CD4-positive, CD25-positive, alpha-beta regulatory T cell (primary cell): ENCODE measurements at regions not wholly inside any gene's neighbourhood (a gene's known extent, or its start where the extent isn't known, plus 50 kb on each side); places are given as distances from the start of the nearest gene placed in this dataset.

ENCODE experiments used
- ATAC-seq, 2 donors: fragments of 150-1000 bp; cut with Tn5 transposase; one replicate each; pipeline ENCODE4 v1.10.0; 2021; ENCODE audit warnings: low read depth in 2 of 2, moderate number of reproducible peaks in 2 of 2, moderate library complexity in 1 of 2
- DNase-seq, 3 donors: peaks; one replicate each; pipeline versions ENCODE4 v3.0.0 to v3.0.0-alpha.2; 2012 to 2022; ENCODE audit warnings: mixed read lengths in 1 of 3
- H3K27ac ChIP-seq: one replicate; pipeline ENCODE4 v1.7.0; 2013; ENCODE audit warnings: mild to moderate bottlenecking, low read length; ENCODE audit not compliant: insufficient read depth, poor library complexity, severe bottlenecking
- H3K27me3 ChIP-seq: one replicate; pipeline ENCODE4 v1.7.0; 2013; ENCODE audit warnings: low read length; ENCODE audit not compliant: control insufficient read depth, insufficient read depth
- H3K36me3 ChIP-seq: one replicate; pipeline ENCODE4 v1.7.0; 2013; ENCODE audit warnings: mild to moderate bottlenecking, low read length, moderate library complexity; ENCODE audit not compliant: control insufficient read depth, insufficient read depth
- H3K4me1 ChIP-seq: 2 replicates; pipeline ENCODE4 v1.7.0; 2013; ENCODE audit warnings: mild to moderate bottlenecking, low read length; ENCODE audit not compliant: insufficient read depth, control insufficient read depth, poor library complexity, severe bottlenecking
- H3K4me3 ChIP-seq: one replicate; pipeline ENCODE4 v1.7.0; 2013; ENCODE audit warnings: low read depth, mild to moderate bottlenecking, low read length, moderate library complexity
- H3K9me3 ChIP-seq, 2 experiments: 1 replicate in 1 of 2; 2 replicates in 1 of 2; pipeline ENCODE4 v1.7.0; 2013; ENCODE audit warnings: low read length in 2 of 2, mild to moderate bottlenecking in 1 of 2, moderate library complexity in 1 of 2; ENCODE audit not compliant: control insufficient read depth in 2 of 2
- H3K27ac Mint-ChIP-seq, 3 donors: one replicate each; pipeline ENCODE4 v1.8.0; 2020 to 2022; ENCODE audit warnings: mild to moderate bottlenecking in 3 of 3, mixed read lengths in 3 of 3, moderate library complexity in 2 of 3
- H3K27me3 Mint-ChIP-seq: one replicate; pipeline ENCODE4 v1.8.0; 2022; ENCODE audit warnings: mild to moderate bottlenecking, mixed read lengths
- H3K36me3 Mint-ChIP-seq: one replicate; pipeline ENCODE4 v1.8.0; 2020; ENCODE audit warnings: mixed read lengths
- H3K4me1 Mint-ChIP-seq, 4 donors: one replicate each; pipeline ENCODE4 v1.8.0; 2020 to 2022; ENCODE audit warnings: mixed read lengths in 4 of 4, mild to moderate bottlenecking in 1 of 4
- H3K4me3 Mint-ChIP-seq, 4 donors: one replicate each; pipeline ENCODE4 v1.8.0; 2020 to 2022; ENCODE audit warnings: mild to moderate bottlenecking in 4 of 4, mixed read lengths in 4 of 4, moderate library complexity in 3 of 4
- H3K9me3 Mint-ChIP-seq, 7 donors: one replicate each; pipeline ENCODE4 v1.8.0; 2020 to 2022; ENCODE audit warnings: mixed read lengths in 7 of 7, mild to moderate bottlenecking in 3 of 7, moderate library complexity in 2 of 7

- no peaks in the 10 kb centered on the region for H3K27me3 Mint-ChIP-seq
- no peak overlapping the region for H3K4me3 Mint-ChIP-seq
- H3K4me1 Mint-ChIP-seq: no peaks in the 10 kb centered on the region
- H3K27ac ChIP-seq: no peak overlapping the region
- H3K27me3 ChIP-seq: no peaks in the 10 kb centered on the region
- DNase-seq: no peak
- H3K9me3 ChIP-seq: peaks cover 2 to 14% of the 10 kb centered on the region in 2 experiments
- H3K9me3 Mint-ChIP-seq: peaks cover 3 to 40% (median 18%) of the 10 kb centered on the region in 7 donors
- no peaks in the 10 kb centered on the region for H3K36me3 Mint-ChIP-seq
- no peaks in the 10 kb centered on the region for H3K36me3 ChIP-seq
- no peak for ATAC-seq
- H3K4me3 ChIP-seq: no peak overlapping the region
- no peak overlapping the region for H3K27ac Mint-ChIP-seq
- H3K4me1 ChIP-seq: no peaks in the 10 kb centered on the region
Measured at GRCh38 chr2:103734911-103735310, 973.1 kb downstream of the TMEM182 start.

GRCh38 chr2:103738108-103738507 is 976.3 kb downstream of the TMEM182 start:
- no peaks in the 10 kb centered on the region for H3K36me3 Mint-ChIP-seq
- H3K9me3 ChIP-seq: peaks cover 2 to 14% of the 10 kb centered on the region in 2 experiments
- no peaks in the 10 kb centered on the region for H3K4me1 ChIP-seq
- peaks cover 0 to 21% (median 11%) of the 10 kb centered on the region in 7 donors for H3K9me3 Mint-ChIP-seq
- no peak overlapping the region for H3K4me3 Mint-ChIP-seq
- H3K27ac Mint-ChIP-seq: no peak overlapping the region
- DNase-seq (no peak), ATAC-seq (no peak)
- no peak overlapping the region for H3K27ac ChIP-seq
- no peaks in the 10 kb centered on the region for H3K27me3 Mint-ChIP-seq
- no peaks in the 10 kb centered on the region for H3K4me1 Mint-ChIP-seq
- no peaks in the 10 kb centered on the region for H3K27me3 ChIP-seq
- H3K36me3 ChIP-seq: no peaks in the 10 kb centered on the region
- no peak overlapping the region for H3K4me3 ChIP-seq

- DNase-seq (no peak), ATAC-seq (no peak)
- Mint-ChIP-seq H3K9me3 (peaks cover 0 to 18% (median 9%) of the 10 kb centered on the region in 7 donors), H3K27ac (no peak overlapping the region), H3K4me3 (no peak overlapping the region), H3K36me3 (no peaks in the 10 kb centered on the region), H3K4me1 (no peaks in the 10 kb centered on the region), H3K27me3 (no peaks in the 10 kb centered on the region)
- no peak overlapping the region for H3K27ac ChIP-seq
- peaks cover 2 to 10% of the 10 kb centered on the region in 2 experiments for H3K9me3 ChIP-seq
- H3K4me3 ChIP-seq: no peak overlapping the region
- H3K4me1 ChIP-seq: no peaks in the 10 kb centered on the region
- no peaks in the 10 kb centered on the region for H3K36me3 ChIP-seq
- H3K27me3 ChIP-seq: no peaks in the 10 kb centered on the region
Measured at GRCh38 chr2:103738606-103739005, 976.8 kb downstream of the TMEM182 start.

GRCh38 chr2:103739186-103739585 is 977.4 kb downstream of the TMEM182 start:
- Mint-ChIP-seq H3K4me1 (no peaks in the 10 kb centered on the region), H3K4me3 (no peak overlapping the region), H3K36me3 (no peaks in the 10 kb centered on the region), H3K27me3 (no peaks in the 10 kb centered on the region), H3K27ac (no peak overlapping the region), H3K9me3 (peaks cover 0 to 22% (median 9%) of the 10 kb centered on the region in 7 donors)
- no peaks in the 10 kb centered on the region for H3K36me3 ChIP-seq
- H3K27me3 ChIP-seq: no peaks in the 10 kb centered on the region
- no peak overlapping the region for H3K4me3 ChIP-seq
- peaks cover 4 to 10% of the 10 kb centered on the region in 2 experiments for H3K9me3 ChIP-seq
- DNase-seq (no peak), ATAC-seq (no peak)
- H3K4me1 ChIP-seq: no peaks in the 10 kb centered on the region
- H3K27ac ChIP-seq: no peak overlapping the region

GRCh38 chr2:103739921-103740320 is 978.1 kb downstream of the TMEM182 start:
- Mint-ChIP-seq H3K4me1 (no peaks in the 10 kb centered on the region), H3K27ac (no peak overlapping the region), H3K27me3 (no peaks in the 10 kb centered on the region), H3K4me3 (no peak overlapping the region), H3K36me3 (no peaks in the 10 kb centered on the region), H3K9me3 (peaks cover 0 to 24% (median 5%) of the 10 kb centered on the region in 7 donors)
- H3K27ac ChIP-seq: no peak overlapping the region
- H3K9me3 ChIP-seq: peaks cover 4 to 6% of the 10 kb centered on the region in 2 experiments
- ATAC-seq (no peak), DNase-seq (no peak)
- H3K36me3 ChIP-seq: no peaks in the 10 kb centered on the region
- H3K27me3 ChIP-seq: no peaks in the 10 kb centered on the region
- H3K4me1 ChIP-seq: no peaks in the 10 kb centered on the region
- H3K4me3 ChIP-seq: no peak overlapping the region

GRCh38 chr2:103740631-103741030 is 978.8 kb downstream of the TMEM182 start:
- no peak for DNase-seq

GRCh38 chr2:103743195-103743594 is 981.4 kb downstream of the TMEM182 start:
- no peak for DNase-seq
- no peak overlapping the region for H3K27ac Mint-ChIP-seq
- peaks cover 0 to 17% (median 5%) of the 10 kb centered on the region in 7 donors for H3K9me3 Mint-ChIP-seq
- no peaks in the 10 kb centered on the region for H3K27me3 Mint-ChIP-seq
- ATAC-seq: no peak
- Histone ChIP-seq H3K27me3 (no peaks in the 10 kb centered on the region), H3K36me3 (no peaks in the 10 kb centered on the region), H3K27ac (no peak overlapping the region), H3K4me1 (no peaks in the 10 kb centered on the region), H3K9me3 (peaks cover 0 to 4% of the 10 kb centered on the region in 2 experiments), H3K4me3 (no peak overlapping the region)
- H3K4me1 Mint-ChIP-seq: no peaks in the 10 kb centered on the region
- no peaks in the 10 kb centered on the region for H3K36me3 Mint-ChIP-seq
- H3K4me3 Mint-ChIP-seq: no peak overlapping the region

More at GRCh38 chr2:103740631-103741030, 978.8 kb downstream of the TMEM182 start:
- Histone ChIP-seq H3K36me3 (no peaks in the 10 kb centered on the region), H3K4me3 (no peak overlapping the region), H3K9me3 (peaks cover 0 to 4% of the 10 kb centered on the region in 2 experiments), H3K4me1 (no peaks in the 10 kb centered on the region), H3K27ac (no peak overlapping the region), H3K27me3 (no peaks in the 10 kb centered on the region)
- no peak for ATAC-seq
- peaks cover 0 to 23% (median 5%) of the 10 kb centered on the region in 7 donors for H3K9me3 Mint-ChIP-seq
- H3K27me3 Mint-ChIP-seq: no peaks in the 10 kb centered on the region
- H3K36me3 Mint-ChIP-seq: no peaks in the 10 kb centered on the region
- H3K4me1 Mint-ChIP-seq: no peaks in the 10 kb centered on the region
- H3K27ac Mint-ChIP-seq: no peak overlapping the region
- no peak overlapping the region for H3K4me3 Mint-ChIP-seq

- Mint-ChIP-seq H3K9me3 (peaks cover 2 to 35% (median 6%) of the 10 kb centered on the region in 7 donors), H3K27me3 (no peaks in the 10 kb centered on the region), H3K36me3 (no peaks in the 10 kb centered on the region), H3K4me3 (no peak overlapping the region), H3K4me1 (no peaks in the 10 kb centered on the region), H3K27ac (no peak overlapping the region)
- H3K4me3 ChIP-seq: no peak overlapping the region
- no peaks in the 10 kb centered on the region for H3K36me3 ChIP-seq
- no peaks in the 10 kb centered on the region for H3K27me3 ChIP-seq
- H3K9me3 ChIP-seq: peaks cover 4 to 7% of the 10 kb centered on the region in 2 experiments
- H3K4me1 ChIP-seq: no peaks in the 10 kb centered on the region
- DNase-seq (no peak), ATAC-seq (no peak)
- no peak overlapping the region for H3K27ac ChIP-seq
Measured at GRCh38 chr2:103754530-103754929, 992.7 kb downstream of the TMEM182 start.
